ENCODE measurements at regions not wholly inside any gene's neighbourhood (a gene's known extent, or its start where the extent isn't known, plus 50 kb on each side); places are given as distances from the start of the nearest gene placed in this dataset.

DNA sequence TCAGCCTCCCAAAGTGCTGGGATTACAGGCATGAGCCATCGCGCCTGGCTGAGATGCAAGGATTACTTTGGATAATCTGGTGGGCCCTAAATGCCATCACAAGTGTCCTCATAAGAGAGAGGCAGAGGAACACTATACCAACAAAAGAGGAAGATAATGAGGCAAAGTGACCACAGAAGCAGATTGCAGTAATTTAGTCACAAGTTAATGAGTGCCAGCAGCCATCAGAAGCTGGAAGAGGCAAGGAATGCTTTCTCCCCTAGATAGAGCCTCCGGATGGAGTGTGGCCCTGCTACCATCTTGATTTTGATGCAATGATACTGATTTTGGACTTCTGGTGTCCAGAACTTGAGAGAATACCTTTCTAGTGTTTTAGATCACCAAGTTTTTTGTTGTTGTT lies 122.3 kb downstream of the SPATA31D1 start:
- no peaks in the 10 kb centered on the region for H3K9me1 ChIP-seq (ENCODE audit: control insufficient read depth, insufficient read depth, low read length)
- no peaks in the 10 kb centered on the region for H4K20me1 ChIP-seq (replicated peaks; ENCODE audit: control insufficient read depth, insufficient read depth, low read length)
- no peak overlapping the region for H3K9ac ChIP-seq (ENCODE audit: insufficient read depth in 1 of 2, low read depth in 2 of 2, low read length in 2 of 2)
- FAIRE-seq = no peak
- in situ Hi-C loops (cut with MboI) (no loop called here), intact Hi-C loops (cut with micrococcal nuclease) (no loop called here)
- no peaks in the 10 kb centered on the region for H3K4me1 ChIP-seq (replicated peaks in 1 of 2; ENCODE audit: control insufficient read depth in 2 of 2, insufficient read depth in 2 of 2, low read length in 2 of 2)
- ChIA-PET CTCF (ENCODE audit: low intra/inter-chr PET ratio) (no interaction called here), POLR2A (no interaction called here)
- no TSS peak for BruUV-seq (replicated peaks)
- no peaks in the 10 kb centered on the region for H3K27me3 ChIP-seq (ENCODE audit: control insufficient read depth in 2 of 2, insufficient read depth in 2 of 2, low read length in 2 of 2)
- DNase-seq (ENCODE audit: extremely low read depth in 1 of 4, low spot score in 3 of 4) = no peak
- H3K4me2 ChIP-seq (ENCODE audit: insufficient read depth, low read length) = no peak overlapping the region
- WGBS (ENCODE audit: insufficient coverage, low coverage, missing lambda C conversion rate) = no CpG with 5 or more reads among the region's 3 CpGs
- no peaks in the 10 kb centered on the region for H3K9me3 ChIP-seq (replicated peaks; ENCODE audit: control insufficient read depth, insufficient read depth, low read depth, low read length)
- no peaks in the 10 kb centered on the region for H3K79me2 ChIP-seq (ENCODE audit: control insufficient read depth, insufficient read depth, low read length)
- no peaks in the 10 kb centered on the region for H3K36me3 ChIP-seq (ENCODE audit: control insufficient read depth, insufficient read depth, low read length)
- H3K4me3 ChIP-seq = no peak overlapping the region
- H3K27ac ChIP-seq (ENCODE audit: extremely low read depth, low read depth, low read length) = no peak overlapping the region
- TF ChIP-seq IFI16 (CRISPR knock-in tag; IDR thresholded peaks at IDR 0.05) (no peak), NONO (IDR thresholded peaks at IDR 0.05; ENCODE audit: low read depth in 2 of 2, low read length in 1 of 2) (no peak), POLR2G (IDR thresholded peaks at IDR 0.05; ENCODE audit: low read depth, low read length) (no peak), SMAD1 (IDR thresholded peaks at IDR 0.05; ENCODE audit: low read depth, low read length, partially characterized antibody) (no peak), U2AF2 (optimal IDR thresholded peaks at IDR 0.05; ENCODE audit: low read depth, low read length) (no peak), IRF9 (tag; IDR thresholded peaks at IDR 0.05) (no peak), ZBTB5 (IDR thresholded peaks at IDR 0.05) (no peak), ZNF449 (CRISPR knock-in tag; IDR thresholded peaks at IDR 0.05) (no peak)
- TF ChIP-seq, protein P1, sequence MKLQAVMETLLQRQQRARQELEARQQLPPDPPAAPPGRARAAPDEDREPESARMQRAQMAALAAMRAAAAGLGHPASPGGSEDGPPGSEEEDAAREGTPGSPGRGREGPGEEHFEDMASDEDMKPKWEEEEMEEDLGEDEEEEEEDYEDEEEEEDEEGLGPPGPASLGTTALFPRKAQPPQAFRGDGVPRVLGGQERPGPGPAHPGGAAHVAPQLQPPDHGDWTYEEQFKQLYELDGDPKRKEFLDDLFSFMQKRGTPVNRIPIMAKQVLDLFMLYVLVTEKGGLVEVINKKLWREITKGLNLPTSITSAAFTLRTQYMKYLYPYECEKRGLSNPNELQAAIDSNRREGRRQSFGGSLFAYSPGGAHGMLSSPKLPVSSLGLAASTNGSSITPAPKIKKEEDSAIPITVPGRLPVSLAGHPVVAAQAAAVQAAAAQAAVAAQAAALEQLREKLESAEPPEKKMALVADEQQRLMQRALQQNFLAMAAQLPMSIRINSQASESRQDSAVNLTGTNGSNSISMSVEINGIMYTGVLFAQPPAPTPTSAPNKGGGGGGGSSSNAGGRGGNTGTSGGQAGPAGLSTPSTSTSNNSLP (IDR thresholded peaks at IDR 0.05; ENCODE audit: borderline replicate concordance, low read depth, low read length) = no peak
- no peak for ATAC-seq
- H2AFZ ChIP-seq (ENCODE audit: low read depth, low read length) = no peak overlapping the region

All from K562 (cell line).